T-helper 2 cell treated with Interferon-gamma antibody and Interleukin-4, amounts not matched to agents 5 μg/mL and 100 μg/mL, for 36 hours (primary cell): ENCODE measurements at regions not wholly inside any gene's neighbourhood (a gene's known extent, or its start where the extent isn't known, plus 50 kb on each side); places are given as distances from the start of the nearest gene placed in this dataset.
A peak's percentile ranks its signal among the peaks of the same experiment; 100 is the strongest.
"Not testable (repeated sequence)": the region's sequence is repeated elsewhere in the genome, so short reads cannot be mapped to it uniquely, and the experiment has no call there.

Experiments used
- DNase-seq: peaks from one replicate; pipeline ENCODE4 v3.0.0; 2021; ENCODE audit warnings: low spot score
- H3K27ac Mint-ChIP-seq: one replicate; pipeline ENCODE4 v1.8.0; 2021; ENCODE audit warnings: mild to moderate bottlenecking, mixed read lengths
- H3K27me3 Mint-ChIP-seq: one replicate; pipeline ENCODE4 v1.8.0; 2021; ENCODE audit warnings: low read depth, mixed read lengths
- H3K36me3 Mint-ChIP-seq: one replicate; pipeline ENCODE4 v1.8.0; 2021; ENCODE audit warnings: low read depth, mixed read lengths
- H3K4me1 Mint-ChIP-seq: one replicate; pipeline ENCODE4 v1.8.0; 2021; ENCODE audit warnings: low read depth, mixed read lengths
- H3K4me3 Mint-ChIP-seq: one replicate; pipeline ENCODE4 v1.8.0; 2022; ENCODE audit warnings: mild to moderate bottlenecking, moderate library complexity, mixed read lengths
- H3K9me3 Mint-ChIP-seq: one replicate; pipeline ENCODE4 v1.8.0; 2021; ENCODE audit warnings: mixed read lengths

- H3K4me3 Mint-ChIP-seq = peak overlapping the region; percentile 69
- H3K27me3 Mint-ChIP-seq = no peaks in the 10 kb centered on the region
- H3K36me3 Mint-ChIP-seq = peaks cover 6% of the 10 kb centered on the region
- peaks cover 77% of the 10 kb centered on the region for H3K4me1 Mint-ChIP-seq
- peak overlapping the region; percentile 64 for H3K27ac Mint-ChIP-seq
- peaks cover 9% of the 10 kb centered on the region for H3K9me3 Mint-ChIP-seq
- no peak for DNase-seq
These were observed 59.0 kb upstream of the MBNL1 start for GRCh38 chr3:152209776-152210175.

- Mint-ChIP-seq H3K27me3 (no peaks in the 10 kb centered on the region), H3K27ac (no peak overlapping the region), H3K4me1 (peaks cover 74% of the 10 kb centered on the region), H3K4me3 (no peak overlapping the region), H3K36me3 (peaks cover 6% of the 10 kb centered on the region), H3K9me3 (peaks cover 9% of the 10 kb centered on the region)
- DNase-seq = no peak
These were observed 58.0 kb upstream of the MBNL1 start for GRCh38 chr3:152210697-152211096.

DNA sequence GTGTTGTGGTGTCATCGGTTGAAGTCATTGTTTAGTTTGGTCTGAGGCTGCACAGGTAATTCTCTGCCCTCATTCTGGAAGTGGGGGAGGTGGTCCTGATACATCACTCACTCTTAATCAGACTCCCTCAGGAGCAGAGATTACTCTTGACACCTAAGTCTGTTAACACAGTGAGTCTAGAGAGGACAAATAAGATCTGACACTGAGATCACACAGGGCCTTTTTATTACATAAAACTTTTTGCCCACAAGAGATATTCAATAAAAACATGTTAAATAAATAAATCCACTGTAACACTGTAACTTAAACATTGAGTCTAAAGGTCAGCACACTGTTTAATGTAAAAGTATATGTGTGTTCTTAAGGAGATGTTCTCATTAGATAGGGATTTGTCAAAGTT lies 57.1 kb upstream of the MBNL1 start:
- Mint-ChIP-seq H3K4me1 (peaks cover 71% of the 10 kb centered on the region), H3K27me3 (no peaks in the 10 kb centered on the region), H3K36me3 (peaks cover 3% of the 10 kb centered on the region), H3K27ac (no peak overlapping the region), H3K4me3 (peak overlapping the region; percentile 0), H3K9me3 (peaks cover 9% of the 10 kb centered on the region)
- DNase-seq = no peak

DNA sequence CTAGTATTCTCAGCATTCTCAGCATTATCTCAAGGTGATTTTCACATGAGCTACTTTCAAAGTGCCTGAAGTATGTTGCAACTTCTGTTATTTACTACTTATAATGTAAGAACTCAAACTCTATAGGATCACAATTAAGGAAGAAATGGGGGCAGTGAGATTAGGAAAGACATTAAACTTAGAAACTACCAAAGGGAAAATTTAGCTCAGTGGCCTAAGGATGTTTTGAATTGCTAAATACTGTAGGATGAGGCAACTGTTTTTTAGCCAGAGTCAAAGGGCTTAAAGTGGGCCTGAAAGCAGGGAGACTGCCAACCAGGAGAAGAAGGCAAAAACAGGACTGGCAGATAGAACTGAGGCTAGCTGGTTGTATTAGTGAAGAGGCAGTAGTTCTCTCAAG lies 55.5 kb upstream of the MBNL1 start:
- Mint-ChIP-seq H3K27ac (no peak overlapping the region), H3K27me3 (no peaks in the 10 kb centered on the region), H3K4me3 (no peak overlapping the region), H3K4me1 (peaks cover 61% of the 10 kb centered on the region), H3K9me3 (peaks cover 4% of the 10 kb centered on the region), H3K36me3 (peaks cover 3% of the 10 kb centered on the region)
- no peak for DNase-seq

GRCh38 chr3:152213938-152214337 lies 54.8 kb upstream of the MBNL1 start:
- peaks cover 3% of the 10 kb centered on the region for H3K36me3 Mint-ChIP-seq
- H3K27ac Mint-ChIP-seq = no peak overlapping the region
- no peaks in the 10 kb centered on the region for H3K27me3 Mint-ChIP-seq
- no peaks in the 10 kb centered on the region for H3K9me3 Mint-ChIP-seq
- peaks cover 60% of the 10 kb centered on the region for H3K4me1 Mint-ChIP-seq
- H3K4me3 Mint-ChIP-seq = no peak overlapping the region
- no peak for DNase-seq

DNA sequence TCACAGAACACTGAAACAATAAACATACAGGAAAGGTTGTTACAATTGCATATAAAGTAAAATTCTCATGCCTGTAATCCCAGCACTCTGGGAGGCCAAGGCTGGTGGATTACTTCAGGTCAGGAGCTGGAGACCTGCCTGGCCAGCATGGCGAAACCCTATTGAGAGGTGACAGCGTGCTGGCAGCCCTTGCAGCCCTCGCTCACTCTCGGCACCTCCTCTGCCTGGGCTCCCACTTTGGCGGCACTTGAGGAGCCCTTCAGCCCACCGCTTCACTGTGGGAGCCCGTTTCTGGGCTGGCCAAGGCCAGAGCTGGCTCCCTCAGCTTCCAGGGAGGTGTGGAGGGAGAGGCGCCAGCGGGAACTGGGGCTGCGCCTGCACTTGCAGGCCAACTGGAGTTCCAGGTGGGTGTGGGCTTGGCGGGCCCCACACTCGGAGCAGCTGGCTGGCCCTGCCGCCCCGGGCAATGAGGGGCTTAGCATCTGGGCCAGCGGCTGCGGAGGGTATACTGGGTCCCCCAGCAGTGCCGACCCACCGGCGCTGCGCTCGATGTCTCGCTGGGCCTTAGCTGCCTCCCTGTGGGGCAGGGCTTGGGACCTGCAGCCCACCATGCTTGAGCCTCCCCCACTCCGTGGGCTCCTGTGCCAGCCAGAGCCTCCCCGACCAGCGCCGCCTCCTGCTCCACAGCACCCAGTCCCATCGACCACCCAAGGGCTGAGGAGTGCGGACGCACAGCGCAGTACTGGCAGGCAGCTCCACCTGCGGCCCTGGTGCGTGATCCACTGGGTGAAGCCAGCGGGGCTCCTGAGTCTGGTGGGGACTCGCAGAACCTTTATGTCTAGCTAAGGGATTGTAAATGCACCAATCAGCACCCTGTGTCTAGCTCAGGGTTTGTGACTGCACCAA lies 51.5 kb upstream of the MBNL1 start:
- not testable (repeated sequence) for H3K27me3 Mint-ChIP-seq, H3K4me3 Mint-ChIP-seq, H3K9me3 Mint-ChIP-seq, DNase-seq, H3K36me3 Mint-ChIP-seq, H3K27ac Mint-ChIP-seq
- H3K4me1 Mint-ChIP-seq = peaks cover 53% of the 10 kb centered on the region

GRCh38 chr3:152218602-152219001 lies 50.1 kb upstream of the MBNL1 start:
- no peaks in the 10 kb centered on the region for H3K27me3 Mint-ChIP-seq
- peak overlapping the region; percentile 65 for H3K27ac Mint-ChIP-seq
- H3K4me1 Mint-ChIP-seq = peaks cover 51% of the 10 kb centered on the region
- peak overlapping the region; percentile 77 for H3K4me3 Mint-ChIP-seq
- H3K9me3 Mint-ChIP-seq = no peaks in the 10 kb centered on the region
- peaks cover 1% of the 10 kb centered on the region for H3K36me3 Mint-ChIP-seq
- DNase-seq = no peak
